ENCODE measurements at regions not wholly inside any gene's neighbourhood (a gene's known extent, or its start where the extent isn't known, plus 50 kb on each side); places are given as distances from the start of the nearest gene placed in this dataset.
"Not testable (repeated sequence)": the region's sequence is repeated elsewhere in the genome, so short reads cannot be mapped to it uniquely, and the experiment has no call there.

DNA sequence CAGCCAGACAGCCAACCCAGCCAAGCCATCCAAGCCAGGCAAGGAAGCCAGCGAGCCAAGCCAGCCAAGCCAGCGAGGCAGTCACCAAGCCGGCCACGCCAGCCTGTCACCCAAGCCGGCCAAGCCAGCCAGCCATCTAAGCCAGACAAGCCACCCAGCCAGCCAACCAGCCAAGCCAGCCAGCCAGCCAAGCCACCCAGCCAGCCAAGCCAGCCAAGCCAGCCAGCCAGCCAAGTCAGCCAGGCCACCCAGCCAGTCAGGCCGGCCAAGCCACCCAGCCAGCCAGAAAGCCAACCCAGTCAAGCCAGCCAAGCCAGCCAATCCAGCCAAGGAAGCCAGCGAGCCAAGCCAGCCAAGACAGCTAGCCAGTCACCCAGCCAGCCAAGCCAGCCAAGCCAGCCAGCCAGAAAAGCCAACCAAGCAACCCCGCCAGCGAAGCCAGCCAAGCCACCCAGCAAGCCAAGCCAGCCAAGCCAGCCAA lies 201.2 kb downstream of the GOLGA6L6 start:
- Histone ChIP-seq H3K9ac (ENCODE audit: low read length) (no peak overlapping the region), H3K9me2 (ENCODE audit: low read depth, low read length) (no peaks in the 10 kb centered on the region), H3F3A (ENCODE audit: insufficient read depth, low read length) (no peaks in the 10 kb centered on the region), H2AFZ (ENCODE audit: low read length) (no peak overlapping the region), H3K4me3 (ENCODE audit: low read depth, low read length, poor library complexity, severe bottlenecking) (no peak overlapping the region), H3K79me2 (ENCODE audit: insufficient read depth, low read length) (no peaks in the 10 kb centered on the region), H3K27me3 (ENCODE audit: insufficient read depth, low read length) (no peaks in the 10 kb centered on the region), H3K9me3 (ENCODE audit: low read length) (no peaks in the 10 kb centered on the region), H3K4me1 (ENCODE audit: insufficient read depth, low read length, severe bottlenecking) (no peaks in the 10 kb centered on the region), H3K36me3 (ENCODE audit: insufficient read depth, low read length) (no peaks in the 10 kb centered on the region), H3K4me2 (ENCODE audit: low read length) (no peak overlapping the region), H4K20me1 (ENCODE audit: insufficient read depth, low read length) (no peaks in the 10 kb centered on the region), H3K27ac (ENCODE audit: low read depth, low read length, poor library complexity, severe bottlenecking) (no peak overlapping the region)
- TF ChIP-seq, protein P1, sequence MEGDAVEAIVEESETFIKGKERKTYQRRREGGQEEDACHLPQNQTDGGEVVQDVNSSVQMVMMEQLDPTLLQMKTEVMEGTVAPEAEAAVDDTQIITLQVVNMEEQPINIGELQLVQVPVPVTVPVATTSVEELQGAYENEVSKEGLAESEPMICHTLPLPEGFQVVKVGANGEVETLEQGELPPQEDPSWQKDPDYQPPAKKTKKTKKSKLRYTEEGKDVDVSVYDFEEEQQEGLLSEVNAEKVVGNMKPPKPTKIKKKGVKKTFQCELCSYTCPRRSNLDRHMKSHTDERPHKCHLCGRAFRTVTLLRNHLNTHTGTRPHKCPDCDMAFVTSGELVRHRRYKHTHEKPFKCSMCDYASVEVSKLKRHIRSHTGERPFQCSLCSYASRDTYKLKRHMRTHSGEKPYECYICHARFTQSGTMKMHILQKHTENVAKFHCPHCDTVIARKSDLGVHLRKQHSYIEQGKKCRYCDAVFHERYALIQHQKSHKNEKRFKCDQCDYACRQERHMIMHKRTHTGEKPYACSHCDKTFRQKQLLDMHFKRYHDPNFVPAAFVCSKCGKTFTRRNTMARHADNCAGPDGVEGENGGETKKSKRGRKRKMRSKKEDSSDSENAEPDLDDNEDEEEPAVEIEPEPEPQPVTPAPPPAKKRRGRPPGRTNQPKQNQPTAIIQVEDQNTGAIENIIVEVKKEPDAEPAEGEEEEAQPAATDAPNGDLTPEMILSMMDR (IDR thresholded peaks at IDR 0.05; ENCODE audit: low read length): no peak
- no peak for TF ChIP-seq EZH2 (IDR thresholded peaks at IDR 0.05; ENCODE audit: borderline replicate concordance, low read length)

DNA sequence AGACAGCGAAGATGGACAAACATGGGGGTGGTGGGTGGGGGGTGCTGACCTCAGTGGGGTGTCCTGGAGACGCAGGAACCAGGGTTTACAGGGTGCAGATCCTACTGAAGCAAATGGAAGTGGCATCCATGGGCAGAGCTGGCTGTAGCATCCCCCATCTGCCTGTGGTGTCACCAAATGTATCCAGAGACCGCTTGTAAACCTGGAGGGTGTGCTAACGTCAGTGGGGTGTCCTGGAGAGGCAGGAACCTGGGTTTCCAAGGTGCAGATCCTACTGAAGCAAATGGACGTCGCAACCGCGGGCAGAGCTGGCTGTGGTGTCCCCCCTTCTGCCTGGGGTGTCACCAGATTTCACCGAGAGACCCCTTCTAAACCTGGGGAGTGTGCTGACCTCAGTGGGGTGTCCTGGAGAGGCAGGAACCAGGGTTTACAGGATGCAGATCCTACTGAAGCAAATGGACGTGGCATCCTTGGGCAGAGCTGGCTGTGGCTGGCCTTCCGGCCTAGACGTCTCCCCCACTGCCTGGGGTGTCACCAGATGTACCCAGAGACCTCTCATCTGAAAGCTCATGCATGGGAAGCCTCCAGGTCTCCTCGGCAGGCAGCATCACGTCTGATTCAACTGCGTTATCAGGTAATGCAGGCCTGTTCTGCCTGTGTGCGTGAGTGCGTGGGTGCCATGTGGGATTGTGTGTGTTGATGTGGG lies 202.4 kb downstream of the GOLGA6L6 start:
- H3K79me2 ChIP-seq (ENCODE audit: insufficient read depth, low read length); H3K9me3 ChIP-seq (ENCODE audit: low read length); H3K9ac ChIP-seq (ENCODE audit: low read length); H3K9me2 ChIP-seq (ENCODE audit: low read depth, low read length); H3K4me2 ChIP-seq (ENCODE audit: low read length); H3K27ac ChIP-seq (ENCODE audit: low read depth, low read length, poor library complexity, severe bottlenecking); H3K4me3 ChIP-seq (ENCODE audit: low read depth, low read length, poor library complexity, severe bottlenecking); H3F3A ChIP-seq (ENCODE audit: insufficient read depth, low read length); H3K4me1 ChIP-seq (ENCODE audit: insufficient read depth, low read length, severe bottlenecking); H3K27me3 ChIP-seq (ENCODE audit: insufficient read depth, low read length); H2AFZ ChIP-seq (ENCODE audit: low read length); H3K36me3 ChIP-seq (ENCODE audit: insufficient read depth, low read length); H4K20me1 ChIP-seq (ENCODE audit: insufficient read depth, low read length): not testable (repeated sequence)

DNA sequence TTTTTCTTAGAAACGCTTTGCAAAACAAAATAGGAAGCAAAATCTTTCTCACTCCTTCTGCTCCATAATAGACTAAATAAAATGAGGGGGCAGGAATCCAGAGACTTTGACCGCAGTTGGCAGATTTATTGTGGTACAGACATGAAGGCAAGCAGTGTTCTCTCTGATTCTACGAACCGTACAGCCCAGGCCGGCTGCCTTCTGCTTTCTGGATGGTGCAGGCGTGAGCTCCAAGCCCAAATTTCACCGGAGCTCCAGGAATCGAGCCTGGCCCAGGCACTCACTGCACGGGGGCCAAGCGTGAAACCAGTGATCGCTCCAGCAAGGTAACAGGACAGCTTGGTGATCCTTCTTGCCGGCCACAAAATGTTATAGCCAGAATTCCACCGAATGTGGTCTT lies 202.9 kb downstream of the GOLGA6L6 start:
- H3K27me3 ChIP-seq (ENCODE audit: insufficient read depth, low read length); H3F3A ChIP-seq (ENCODE audit: insufficient read depth, low read length); H3K9ac ChIP-seq (ENCODE audit: low read length); H3K4me3 ChIP-seq (ENCODE audit: low read depth, low read length, poor library complexity, severe bottlenecking); H3K4me2 ChIP-seq (ENCODE audit: low read length); H3K9me3 ChIP-seq (ENCODE audit: low read length); H3K4me1 ChIP-seq (ENCODE audit: insufficient read depth, low read length, severe bottlenecking); H3K9me2 ChIP-seq (ENCODE audit: low read depth, low read length); H3K27ac ChIP-seq (ENCODE audit: low read depth, low read length, poor library complexity, severe bottlenecking); H2AFZ ChIP-seq (ENCODE audit: low read length); H3K79me2 ChIP-seq (ENCODE audit: insufficient read depth, low read length); H4K20me1 ChIP-seq (ENCODE audit: insufficient read depth, low read length); H3K36me3 ChIP-seq (ENCODE audit: insufficient read depth, low read length): not testable (repeated sequence)

DNA sequence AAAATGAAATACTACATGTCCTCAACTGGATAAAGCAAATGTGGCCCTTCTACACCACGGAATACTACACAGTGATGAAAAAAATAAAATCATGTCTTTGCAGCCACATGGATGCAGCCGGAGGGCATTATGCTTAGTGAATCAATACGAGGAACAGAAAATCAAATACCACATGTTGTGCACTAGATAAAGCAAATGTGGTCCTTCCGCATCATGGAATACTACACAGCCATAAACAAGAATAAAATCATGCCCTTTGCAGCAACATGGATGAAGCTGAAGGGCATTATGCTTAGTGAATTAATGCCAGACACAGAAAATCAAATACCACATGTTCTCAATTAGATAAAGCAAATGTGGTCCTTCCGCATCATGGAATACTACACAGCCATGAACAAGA lies 204.4 kb downstream of the GOLGA6L6 start:
- not testable (repeated sequence) for H3K27me3 ChIP-seq (ENCODE audit: insufficient read depth, low read length); H3K36me3 ChIP-seq (ENCODE audit: insufficient read depth, low read length); H2AFZ ChIP-seq (ENCODE audit: low read length); H3K27ac ChIP-seq (ENCODE audit: low read depth, low read length, poor library complexity, severe bottlenecking); H3K4me3 ChIP-seq (ENCODE audit: low read depth, low read length, poor library complexity, severe bottlenecking); H4K20me1 ChIP-seq (ENCODE audit: insufficient read depth, low read length); H3K4me2 ChIP-seq (ENCODE audit: low read length); H3K4me1 ChIP-seq (ENCODE audit: insufficient read depth, low read length, severe bottlenecking); H3K79me2 ChIP-seq (ENCODE audit: insufficient read depth, low read length); H3K9me2 ChIP-seq (ENCODE audit: low read depth, low read length); H3K9ac ChIP-seq (ENCODE audit: low read length); H3K9me3 ChIP-seq (ENCODE audit: low read length); H3F3A ChIP-seq (ENCODE audit: insufficient read depth, low read length)

DNA sequence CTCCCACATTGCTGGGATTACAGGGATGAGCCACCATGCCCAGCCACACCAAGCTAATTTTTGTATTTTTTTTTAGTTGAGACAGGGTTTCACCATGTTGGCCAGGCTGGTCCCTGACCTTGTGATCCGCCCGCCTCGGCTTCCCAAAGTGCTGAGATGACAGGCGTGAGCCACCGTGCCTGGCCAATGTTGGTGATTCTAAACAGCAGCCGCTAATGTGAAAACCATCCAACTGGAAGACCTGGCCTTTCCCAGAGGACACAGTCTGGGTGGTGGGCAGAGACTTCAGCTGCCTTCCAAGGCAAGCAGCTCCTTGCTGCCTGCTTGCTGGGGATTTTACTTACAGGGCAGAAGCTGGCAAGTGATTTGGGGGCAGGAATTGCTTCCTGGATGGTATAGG lies 207.1 kb downstream of the GOLGA6L6 start:
- H3K9me3 ChIP-seq (ENCODE audit: low read length); H3K9me2 ChIP-seq (ENCODE audit: low read depth, low read length); H2AFZ ChIP-seq (ENCODE audit: low read length); H3K27me3 ChIP-seq (ENCODE audit: insufficient read depth, low read length); H3K4me1 ChIP-seq (ENCODE audit: insufficient read depth, low read length, severe bottlenecking); H3K79me2 ChIP-seq (ENCODE audit: insufficient read depth, low read length); H4K20me1 ChIP-seq (ENCODE audit: insufficient read depth, low read length); H3K27ac ChIP-seq (ENCODE audit: low read depth, low read length, poor library complexity, severe bottlenecking); H3F3A ChIP-seq (ENCODE audit: insufficient read depth, low read length); H3K4me2 ChIP-seq (ENCODE audit: low read length); H3K9ac ChIP-seq (ENCODE audit: low read length); H3K4me3 ChIP-seq (ENCODE audit: low read depth, low read length, poor library complexity, severe bottlenecking); H3K36me3 ChIP-seq (ENCODE audit: insufficient read depth, low read length): not testable (repeated sequence)

DNA sequence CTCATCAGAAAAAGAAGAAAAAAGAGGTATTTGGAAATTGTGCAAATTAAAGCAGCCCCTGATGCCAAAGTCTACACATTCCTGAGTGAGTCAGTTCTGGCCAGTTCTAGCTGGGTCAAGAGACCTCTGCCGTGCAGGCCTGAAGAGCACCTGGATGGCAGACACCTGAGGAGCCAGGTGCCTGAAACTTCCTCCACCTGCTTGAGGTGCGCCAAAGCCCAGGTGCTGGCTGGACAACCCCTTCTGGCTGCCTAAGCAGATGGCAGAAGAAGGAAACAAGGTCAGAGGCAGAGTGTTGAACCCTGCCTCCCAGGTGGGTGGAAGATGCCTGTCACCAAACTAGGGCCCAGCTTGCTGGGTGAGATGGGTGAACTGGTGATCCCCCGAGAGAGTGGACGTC lies 215.8 kb downstream of the GOLGA6L6 start:
- not testable (repeated sequence) for H3K4me2 ChIP-seq (ENCODE audit: low read length); H3K79me2 ChIP-seq (ENCODE audit: insufficient read depth, low read length); H3K4me3 ChIP-seq (ENCODE audit: low read depth, low read length, poor library complexity, severe bottlenecking); H3K36me3 ChIP-seq (ENCODE audit: insufficient read depth, low read length); H3K27me3 ChIP-seq (ENCODE audit: insufficient read depth, low read length); H3K9me2 ChIP-seq (ENCODE audit: low read depth, low read length); H3F3A ChIP-seq (ENCODE audit: insufficient read depth, low read length); H4K20me1 ChIP-seq (ENCODE audit: insufficient read depth, low read length); H3K9me3 ChIP-seq (ENCODE audit: low read length); H3K27ac ChIP-seq (ENCODE audit: low read depth, low read length, poor library complexity, severe bottlenecking); H3K4me1 ChIP-seq (ENCODE audit: insufficient read depth, low read length, severe bottlenecking); H2AFZ ChIP-seq (ENCODE audit: low read length); H3K9ac ChIP-seq (ENCODE audit: low read length)

DNA sequence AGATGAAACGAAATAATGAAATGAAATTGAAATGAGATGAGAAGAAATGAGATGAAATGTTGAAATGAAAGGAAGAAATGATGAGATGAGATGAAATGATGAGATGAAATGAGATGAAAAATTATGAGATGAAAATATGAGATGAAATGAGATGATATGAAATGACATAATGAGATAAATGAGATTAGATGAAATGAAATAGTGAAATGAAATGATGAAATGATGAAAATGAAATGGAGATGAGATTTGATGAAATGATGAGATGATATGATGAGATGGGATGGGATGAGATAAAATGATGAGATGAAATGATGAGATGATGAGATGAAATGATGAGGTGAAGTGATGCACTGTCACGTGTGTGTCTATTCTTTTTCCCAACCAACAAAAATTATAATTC lies 224.5 kb downstream of the GOLGA6L6 start:
- H4K20me1 ChIP-seq (ENCODE audit: insufficient read depth, low read length); H3F3A ChIP-seq (ENCODE audit: insufficient read depth, low read length); H3K4me1 ChIP-seq (ENCODE audit: insufficient read depth, low read length, severe bottlenecking); H3K4me2 ChIP-seq (ENCODE audit: low read length); H3K4me3 ChIP-seq (ENCODE audit: low read depth, low read length, poor library complexity, severe bottlenecking); H3K27ac ChIP-seq (ENCODE audit: low read depth, low read length, poor library complexity, severe bottlenecking); H3K27me3 ChIP-seq (ENCODE audit: insufficient read depth, low read length); H3K9me2 ChIP-seq (ENCODE audit: low read depth, low read length); H3K9me3 ChIP-seq (ENCODE audit: low read length); H3K36me3 ChIP-seq (ENCODE audit: insufficient read depth, low read length); H3K79me2 ChIP-seq (ENCODE audit: insufficient read depth, low read length); H3K9ac ChIP-seq (ENCODE audit: low read length); H2AFZ ChIP-seq (ENCODE audit: low read length): not testable (repeated sequence)
